GM12865 (cell line): ENCODE measurements at regions not wholly inside any gene's neighbourhood (a gene's known extent, or its start where the extent isn't known, plus 50 kb on each side); places are given as distances from the start of the nearest gene placed in this dataset.

ENCODE experiments used
- DNase-seq: peaks from one replicate; pipeline ENCODE4 v3.0.0; 2010; ENCODE audit warnings: low read depth
- H3K4me3 ChIP-seq: 2 replicates; pipeline ENCODE4 v1.5.1; 2011; ENCODE audit warnings: mild to moderate bottlenecking, low read depth, low read length, control low read depth
- TF ChIP-seq, protein P1 (sequence below): IDR thresholded peaks from 2 replicates; pipeline ENCODE4 v1.5.1; 2011; ENCODE audit warnings: low read length, control low read depth, low read depth, inconsistent platforms; ENCODE audit not compliant: insufficient read depth; ENCODE audit errors: missing control alignments

DNA sequence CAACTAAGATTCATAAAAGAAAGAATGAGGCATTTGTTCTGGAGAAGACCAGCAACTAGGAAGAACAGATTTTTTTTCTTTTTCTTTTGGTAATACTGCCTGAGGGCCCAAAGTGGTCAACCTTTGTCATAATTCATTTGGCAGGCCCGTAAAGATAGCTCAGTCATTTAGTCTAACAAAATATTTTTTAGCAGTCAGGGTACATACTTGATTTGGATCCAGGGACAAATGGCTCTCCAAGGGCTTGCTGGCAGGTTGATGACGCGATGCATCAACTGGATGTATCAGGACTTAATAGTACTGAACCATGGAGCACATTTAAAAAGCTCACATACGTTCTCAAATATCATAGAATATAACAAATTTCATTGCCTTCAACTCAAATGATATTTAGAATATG lies 203.4 kb upstream of the ZNF608 start:
- TF ChIP-seq, protein P1, sequence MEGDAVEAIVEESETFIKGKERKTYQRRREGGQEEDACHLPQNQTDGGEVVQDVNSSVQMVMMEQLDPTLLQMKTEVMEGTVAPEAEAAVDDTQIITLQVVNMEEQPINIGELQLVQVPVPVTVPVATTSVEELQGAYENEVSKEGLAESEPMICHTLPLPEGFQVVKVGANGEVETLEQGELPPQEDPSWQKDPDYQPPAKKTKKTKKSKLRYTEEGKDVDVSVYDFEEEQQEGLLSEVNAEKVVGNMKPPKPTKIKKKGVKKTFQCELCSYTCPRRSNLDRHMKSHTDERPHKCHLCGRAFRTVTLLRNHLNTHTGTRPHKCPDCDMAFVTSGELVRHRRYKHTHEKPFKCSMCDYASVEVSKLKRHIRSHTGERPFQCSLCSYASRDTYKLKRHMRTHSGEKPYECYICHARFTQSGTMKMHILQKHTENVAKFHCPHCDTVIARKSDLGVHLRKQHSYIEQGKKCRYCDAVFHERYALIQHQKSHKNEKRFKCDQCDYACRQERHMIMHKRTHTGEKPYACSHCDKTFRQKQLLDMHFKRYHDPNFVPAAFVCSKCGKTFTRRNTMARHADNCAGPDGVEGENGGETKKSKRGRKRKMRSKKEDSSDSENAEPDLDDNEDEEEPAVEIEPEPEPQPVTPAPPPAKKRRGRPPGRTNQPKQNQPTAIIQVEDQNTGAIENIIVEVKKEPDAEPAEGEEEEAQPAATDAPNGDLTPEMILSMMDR, result no peak
- DNase-seq, result no peak
- no peak overlapping the region for H3K4me3 ChIP-seq

DNA sequence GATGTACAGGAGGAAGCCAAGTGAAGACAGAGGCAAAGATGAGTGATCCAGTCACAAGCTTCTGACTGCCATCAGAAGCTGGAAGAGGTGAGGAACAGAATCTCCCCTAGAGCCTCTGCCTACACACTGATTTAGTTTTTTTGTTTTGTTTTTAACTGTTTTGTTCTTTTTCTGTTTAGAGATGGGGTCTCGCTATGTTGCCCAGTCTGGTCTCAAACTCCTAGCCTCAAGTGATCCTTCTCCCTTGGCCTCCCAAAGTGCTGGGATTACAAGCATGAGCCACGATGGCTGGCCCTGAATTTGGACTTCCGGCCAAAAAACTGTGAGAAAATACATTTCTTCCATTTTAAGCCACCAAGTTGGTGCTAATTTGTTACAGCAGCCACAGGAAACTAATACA lies 204.7 kb upstream of the ZNF608 start:
- TF ChIP-seq, protein P1, result no peak
- peak; percentile 9 for DNase-seq
- H3K4me3 ChIP-seq, result peak overlapping the region; percentile 57

DNA sequence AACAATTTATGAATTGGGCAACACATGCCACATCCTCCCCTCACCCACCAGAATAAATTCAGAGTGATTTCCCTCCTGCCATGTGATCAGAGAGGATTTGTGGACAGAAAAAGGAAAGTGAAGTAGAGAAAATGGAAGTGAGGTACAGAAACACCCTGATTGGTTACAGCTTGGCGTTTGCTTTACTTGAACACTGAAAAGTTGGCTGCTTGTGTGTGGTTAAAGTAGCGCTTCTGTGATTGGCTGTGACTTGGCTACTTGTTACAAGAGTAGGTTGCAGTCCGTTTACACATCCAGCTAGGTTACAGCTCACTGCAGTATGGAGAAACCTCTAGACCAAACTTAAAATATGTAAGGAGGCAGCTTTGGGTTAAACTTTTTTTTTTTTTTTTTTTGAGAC lies 205.2 kb upstream of the ZNF608 start:
- TF ChIP-seq, protein P1, result no peak
- peak overlapping the region; percentile 57 for H3K4me3 ChIP-seq
- peak; percentile 95 for DNase-seq

DNA sequence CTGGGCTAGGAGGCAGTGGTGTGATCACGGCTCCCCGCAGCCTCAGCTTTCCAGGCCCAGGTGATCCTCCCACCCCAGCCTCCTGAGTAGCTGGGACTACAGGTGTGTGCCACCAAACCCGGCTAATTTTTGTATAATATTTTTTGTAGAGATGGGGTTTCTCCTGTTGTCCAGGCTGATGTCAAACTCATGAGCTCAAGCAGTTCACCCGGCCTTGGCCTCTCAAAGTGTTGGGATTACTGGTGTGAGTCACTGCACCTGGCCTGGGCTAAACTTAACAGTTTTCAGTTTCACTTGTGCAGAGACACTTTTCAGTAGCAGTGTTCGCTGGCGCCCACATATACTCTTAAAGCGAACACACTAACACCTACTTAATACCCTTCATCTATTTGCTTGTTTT lies 205.6 kb upstream of the ZNF608 start:
- DNase-seq, result peak; percentile 96
- TF ChIP-seq, protein P1, result no peak
- H3K4me3 ChIP-seq, result peak overlapping the region; percentile 57

DNA sequence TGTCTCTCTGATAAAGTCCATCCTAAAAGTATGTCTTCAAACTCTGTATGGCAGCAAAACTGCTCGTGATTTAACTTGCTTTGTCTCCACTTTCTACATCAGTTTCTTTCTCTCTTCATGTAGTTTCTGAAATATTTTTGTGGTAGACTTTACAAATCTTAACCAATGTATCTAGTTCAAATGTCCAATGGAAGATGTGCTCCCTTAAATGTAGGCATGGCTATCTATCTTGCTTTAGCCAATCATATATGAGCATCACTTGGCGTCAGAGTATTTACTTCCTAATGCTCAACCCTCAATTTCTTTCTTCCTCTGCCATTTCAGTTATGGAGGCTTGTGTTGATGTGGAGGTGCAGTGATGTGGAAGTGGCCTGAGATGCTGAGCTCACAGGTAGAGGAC lies 206.1 kb upstream of the ZNF608 start:
- peak; percentile 81 for DNase-seq
- TF ChIP-seq, protein P1, result no peak

DNA sequence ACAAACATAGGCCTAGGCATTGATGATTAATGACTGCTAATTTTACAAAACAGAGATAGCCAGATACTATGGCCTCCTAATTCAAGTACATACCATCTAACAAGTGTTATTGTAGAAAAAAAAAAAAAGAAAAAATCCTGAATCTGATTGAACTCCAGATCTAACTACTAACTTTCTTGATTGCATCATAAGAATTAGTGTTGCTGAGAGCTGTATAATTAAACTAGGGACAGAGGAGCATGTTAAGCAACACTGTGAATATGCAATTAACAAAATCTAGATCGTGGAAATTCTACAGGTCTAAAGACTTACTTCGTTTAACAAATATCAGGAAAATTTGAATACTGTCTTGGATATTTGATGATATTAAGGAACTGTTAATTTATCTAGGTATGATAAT lies 208.3 kb upstream of the ZNF608 start:
- H3K4me3 ChIP-seq, result no peak overlapping the region
- TF ChIP-seq, protein P1, result no peak
- no peak for DNase-seq

More for the DNA sequence above, 206.1 kb upstream of the ZNF608 start:
- H3K4me3 ChIP-seq, result peak overlapping the region; percentile 57

DNA sequence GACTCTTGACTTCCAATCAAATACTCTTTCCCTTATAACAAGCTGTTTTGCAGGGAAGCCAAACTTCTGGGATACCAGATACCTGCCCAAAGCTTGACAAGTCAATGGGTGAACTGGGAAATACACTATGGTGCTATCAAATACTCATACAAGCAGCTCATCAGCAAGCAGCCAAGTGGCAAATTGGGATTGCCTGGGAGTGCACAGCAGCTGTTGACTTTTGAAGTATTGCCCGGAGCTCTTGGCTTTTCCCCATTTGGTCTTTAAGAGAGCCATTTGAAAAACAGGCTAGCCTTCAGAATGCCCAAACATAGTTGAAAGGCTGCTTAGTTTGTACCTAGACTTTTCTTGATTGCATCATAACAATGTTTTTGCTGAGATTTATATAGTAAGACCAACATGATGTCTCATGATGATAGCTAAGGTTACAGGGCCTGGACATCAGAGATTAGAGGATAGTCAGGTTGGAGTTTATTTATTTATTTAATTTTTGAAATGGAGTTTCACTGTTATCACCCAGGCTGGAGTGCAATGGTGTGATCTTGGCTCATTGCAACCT lies 210.1 kb upstream of the ZNF608 start:
- TF ChIP-seq, protein P1, result no peak
- H3K4me3 ChIP-seq, result no peak overlapping the region
- DNase-seq, result no peak
